DMS 273 treated with DMSO at 0.1 percent for 48 hours (cell line): ENCODE measurements at regions not wholly inside any gene's neighbourhood (a gene's known extent, or its start where the extent isn't known, plus 50 kb on each side); places are given as distances from the start of the nearest gene placed in this dataset.
A peak's percentile ranks its signal among the peaks of the same experiment; 100 is the strongest.

Experiments
- DNase-seq: peaks from one replicate; lab custom pipeline; 2025; lab: John Stamatoyannopoulos, UW

- no peak for DNase-seq
These were observed 450.6 kb upstream of the SORCS1 start for GRCh38 chr10:107614939-107615685.

- DNase-seq: no peak
These were observed 446.6 kb upstream of the SORCS1 start for GRCh38 chr10:107611115-107611514.

GRCh38 chr10:107589081-107589480, 424.6 kb upstream of the SORCS1 start:
- no peak for DNase-seq

- DNase-seq: no peak
These were observed 421.1 kb upstream of the SORCS1 start for GRCh38 chr10:107585630-107586029.

- DNase-seq: no peak
These were observed 419.5 kb upstream of the SORCS1 start for GRCh38 chr10:107583974-107584373.

GRCh38 chr10:107579970-107580369, 415.5 kb upstream of the SORCS1 start:
- no peak for DNase-seq

- no peak for DNase-seq
These were observed 412.7 kb upstream of the SORCS1 start for GRCh38 chr10:107577221-107577620.

- peak; percentile 32 for DNase-seq
These were observed 412.2 kb upstream of the SORCS1 start for GRCh38 chr10:107576746-107577145.

- DNase-seq: no peak
These were observed 400.5 kb upstream of the SORCS1 start for GRCh38 chr10:107565014-107565413.

- no peak for DNase-seq
These were observed 396.7 kb upstream of the SORCS1 start for GRCh38 chr10:107561136-107561650.

- DNase-seq: no peak
These were observed 393.4 kb upstream of the SORCS1 start for GRCh38 chr10:107557916-107558315.

- DNase-seq: no peak
These were observed 389.8 kb upstream of the SORCS1 start for GRCh38 chr10:107554333-107554732.

GRCh38 chr10:107553470-107553869, 389.0 kb upstream of the SORCS1 start:
- no peak for DNase-seq

- no peak for DNase-seq
These were observed 388.5 kb upstream of the SORCS1 start for GRCh38 chr10:107552963-107553362.

GRCh38 chr10:107548301-107548700, 383.8 kb upstream of the SORCS1 start:
- no peak for DNase-seq

- no peak for DNase-seq
These were observed 382.5 kb upstream of the SORCS1 start for GRCh38 chr10:107546986-107547385.

- DNase-seq: no peak
These were observed 381.8 kb upstream of the SORCS1 start for GRCh38 chr10:107546284-107546683.

GRCh38 chr10:107545717-107546116, 381.2 kb upstream of the SORCS1 start:
- no peak for DNase-seq

- DNase-seq: no peak
These were observed 380.4 kb upstream of the SORCS1 start for GRCh38 chr10:107544706-107545520.

GRCh38 chr10:107542607-107543006, 378.1 kb upstream of the SORCS1 start:
- DNase-seq: no peak

- DNase-seq: no peak
These were observed 377.5 kb upstream of the SORCS1 start for GRCh38 chr10:107542016-107542415.

GRCh38 chr10:107540981-107541380, 376.5 kb upstream of the SORCS1 start:
- no peak for DNase-seq

- DNase-seq: no peak
These were observed 364.8 kb upstream of the SORCS1 start for GRCh38 chr10:107529350-107529749.
